HG03460 (cell line): ENCODE measurements at regions not wholly inside any gene's neighbourhood (a gene's known extent, or its start where the extent isn't known, plus 50 kb on each side); places are given as distances from the start of the nearest gene placed in this dataset.
"Not testable (repeated sequence)": the region's sequence is repeated elsewhere in the genome, so short reads cannot be mapped to it uniquely, and the experiment has no call there.

Experiments used
- ATAC-seq: cut with Tn5 transposase; IDR thresholded peaks from one replicate; pipeline ENCODE4 v1.9.1; 2021; ENCODE audit not compliant: unreplicated experiment

DNA sequence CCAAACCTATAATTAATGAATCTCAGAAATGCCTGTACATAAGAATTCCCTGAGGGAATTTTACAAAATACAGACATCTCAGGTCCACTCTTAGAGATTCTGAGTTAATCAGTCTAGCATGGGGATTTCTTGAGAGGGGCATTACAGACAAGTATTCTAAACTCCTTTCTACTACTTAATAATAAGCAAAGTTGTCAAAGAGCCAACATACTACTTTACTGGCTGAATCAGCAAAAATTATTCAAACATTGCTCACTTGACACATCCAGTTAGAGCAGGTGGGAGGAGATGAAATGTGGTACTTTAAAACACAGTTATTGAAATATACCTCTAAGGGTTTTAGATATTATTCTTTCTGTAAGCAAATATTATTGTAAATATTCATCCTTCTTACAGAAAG is 1164.7 kb downstream of the CDY2B start:
- no peak for ATAC-seq

DNA sequence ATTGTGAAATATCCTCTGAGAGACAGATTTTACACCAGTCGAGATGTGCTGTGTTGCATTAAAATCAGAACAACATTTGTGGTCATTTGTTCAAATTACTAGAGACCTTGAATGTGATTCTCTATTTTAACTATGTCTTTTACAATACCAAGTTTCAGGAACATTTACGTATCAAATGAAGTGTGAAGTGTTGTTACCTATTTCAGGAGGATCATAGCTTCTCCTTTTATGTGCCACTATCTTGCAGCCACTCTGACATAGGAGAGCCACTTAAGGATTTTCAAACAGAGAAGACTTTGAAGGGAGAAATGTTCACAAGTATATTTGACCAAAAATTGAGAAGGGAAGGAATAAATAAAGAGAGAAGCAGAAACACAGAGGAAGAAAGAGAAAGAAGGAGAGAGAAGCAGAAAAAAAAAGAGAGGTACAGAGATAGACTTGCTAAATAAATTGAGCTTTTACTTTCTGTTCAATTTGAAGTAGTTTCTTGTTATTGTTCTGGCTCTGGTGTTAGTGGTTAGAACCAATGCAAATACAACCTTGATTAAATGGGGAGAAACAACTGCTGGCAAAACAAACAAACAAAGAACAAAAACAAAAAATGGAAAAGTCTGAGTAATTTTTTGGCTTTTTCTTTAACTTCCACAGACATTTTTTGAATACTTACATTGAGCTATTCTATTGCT is 1206.8 kb downstream of the CDY2B start:
- ATAC-seq = no peak

DNA sequence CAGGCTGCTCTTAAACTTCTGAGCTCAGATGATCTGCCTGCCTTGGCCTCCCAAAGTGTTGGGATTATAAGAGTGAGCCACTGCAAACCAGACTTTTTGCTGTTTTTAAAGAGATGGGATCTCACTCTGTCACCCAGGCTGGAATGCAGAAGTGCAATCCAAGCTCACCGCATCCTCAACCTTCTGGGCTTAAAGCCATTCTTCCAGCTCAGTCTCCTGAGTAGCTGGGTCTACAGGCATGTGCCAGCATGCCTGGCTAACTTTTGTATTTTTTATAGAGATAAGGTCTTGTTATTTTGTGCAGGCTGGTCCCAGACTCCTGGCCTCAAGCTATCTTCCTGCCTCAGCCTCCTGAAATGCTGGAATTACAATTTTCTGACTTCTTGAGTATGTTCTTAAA is 1211.6 kb downstream of the CDY2B start:
- ATAC-seq = no peak

DNA sequence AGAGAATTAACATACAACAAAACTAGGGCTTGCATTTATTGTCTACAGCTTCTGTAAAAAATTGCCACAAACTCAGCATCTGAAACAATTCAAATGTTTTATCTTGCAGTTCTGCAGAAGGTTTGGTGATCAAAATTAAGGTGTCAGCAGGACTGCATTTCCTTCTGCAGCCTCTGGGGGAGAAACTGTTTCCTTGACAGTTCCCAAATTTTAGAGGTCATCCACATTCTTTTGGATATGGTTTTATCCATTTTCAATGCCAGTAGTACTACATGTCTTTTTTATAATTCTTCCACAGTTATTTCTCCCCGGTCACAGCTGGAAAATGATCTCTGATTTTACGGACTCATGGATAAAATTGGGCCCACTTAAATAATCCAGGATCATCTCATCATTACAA is 1217.3 kb downstream of the CDY2B start:
- ATAC-seq = no peak

DNA sequence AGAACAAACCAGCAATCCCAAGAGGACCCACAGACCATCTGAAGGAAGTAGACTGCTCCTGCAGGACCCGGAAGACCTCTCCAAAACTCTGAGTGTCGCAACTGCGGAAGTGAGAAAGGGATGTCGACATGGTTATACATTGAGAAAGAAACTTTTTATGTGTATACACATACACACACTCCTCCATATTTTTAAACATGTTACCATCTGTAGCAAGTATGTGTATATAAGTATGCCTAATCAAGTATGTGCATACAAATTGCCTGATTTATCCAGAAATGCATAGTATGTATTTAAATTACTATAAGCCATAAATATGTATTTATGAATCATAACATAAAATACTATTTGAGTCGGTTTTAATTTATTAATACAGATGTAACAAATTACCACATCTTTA is 1220.7 kb downstream of the CDY2B start:
- ATAC-seq = no peak

DNA sequence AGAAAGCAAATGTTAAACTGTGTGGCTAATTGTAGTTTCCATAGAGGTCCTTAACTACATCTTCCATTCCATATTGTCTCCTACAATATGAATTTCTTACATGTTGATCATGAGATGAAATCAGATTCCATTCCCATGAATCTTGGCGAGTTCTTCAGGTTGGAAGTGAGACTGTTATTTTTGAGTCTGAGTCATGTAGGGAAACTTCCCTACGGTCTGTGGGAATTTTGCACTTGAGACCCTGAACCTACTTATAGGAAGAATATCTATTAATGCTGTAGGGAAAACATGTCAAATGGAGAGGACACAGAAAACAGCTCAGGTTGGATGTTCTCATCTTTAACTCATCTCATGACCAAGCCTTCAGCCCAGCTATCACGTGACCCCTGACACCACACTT is 1226.0 kb downstream of the CDY2B start:
- ATAC-seq = no peak

DNA sequence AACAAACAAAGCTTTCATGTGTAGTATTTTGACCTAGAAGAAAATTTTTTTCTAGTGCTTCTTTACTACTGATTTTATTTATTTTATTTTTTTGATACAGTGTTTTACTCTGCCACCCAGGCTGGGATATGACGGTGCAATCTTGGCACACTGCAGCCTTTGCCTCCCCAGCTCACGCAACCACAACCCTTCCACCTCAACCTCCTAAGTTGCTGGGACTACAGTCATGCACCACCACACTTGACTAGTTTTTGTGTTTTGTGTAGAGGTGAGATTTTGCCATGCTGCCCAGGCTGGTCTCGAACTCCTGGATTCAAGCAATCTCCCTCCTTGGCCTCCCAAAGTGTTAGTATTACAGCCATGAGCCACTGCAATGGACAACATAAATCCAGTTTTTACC is 1234.0 kb downstream of the CDY2B start:
- ATAC-seq = no peak

DNA sequence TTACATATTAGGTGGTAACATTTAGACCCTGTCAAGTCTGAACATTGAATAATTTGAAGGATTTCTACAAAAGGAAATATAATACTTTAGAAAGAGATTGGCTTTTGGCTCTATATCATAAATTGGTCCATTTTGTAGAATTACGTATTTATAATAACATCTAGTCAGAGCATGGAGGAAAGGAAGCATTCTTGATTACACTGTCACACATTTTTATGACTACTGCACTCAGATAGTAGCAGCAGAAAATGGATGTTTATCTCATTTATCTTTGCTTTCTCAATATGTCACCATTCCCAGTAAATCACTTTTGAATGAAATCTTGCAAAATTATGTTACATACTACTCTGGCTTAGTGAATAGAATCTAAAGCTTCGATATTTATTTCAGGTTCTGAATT is 1234.6 kb downstream of the CDY2B start:
- ATAC-seq = no peak

DNA sequence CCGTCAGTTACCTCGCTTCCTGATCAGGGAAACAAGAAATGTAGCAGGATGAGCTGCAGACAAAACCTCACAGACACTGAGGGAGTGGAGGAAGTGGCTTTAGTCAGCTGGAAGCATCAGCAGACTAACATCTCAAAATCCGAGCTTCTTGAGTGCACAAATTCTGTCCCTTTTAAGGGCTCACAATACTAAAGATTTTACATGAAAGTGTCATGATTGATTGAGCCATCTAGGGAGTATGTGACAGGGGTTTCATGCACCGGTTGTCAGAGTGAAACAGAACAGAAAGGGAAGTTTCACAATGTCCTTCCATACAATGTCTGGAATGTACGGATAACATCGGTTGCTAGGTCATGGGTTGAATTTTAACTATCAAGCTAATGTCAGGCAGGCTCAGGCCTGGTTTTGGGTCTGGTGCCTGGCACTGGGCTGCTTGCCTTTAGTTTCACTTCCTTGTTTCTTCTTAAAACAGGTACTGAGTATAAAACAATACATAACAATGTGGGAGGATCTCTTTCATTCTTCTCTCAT is 1235.7 kb downstream of the CDY2B start:
- peak; percentile 48 for ATAC-seq

DNA sequence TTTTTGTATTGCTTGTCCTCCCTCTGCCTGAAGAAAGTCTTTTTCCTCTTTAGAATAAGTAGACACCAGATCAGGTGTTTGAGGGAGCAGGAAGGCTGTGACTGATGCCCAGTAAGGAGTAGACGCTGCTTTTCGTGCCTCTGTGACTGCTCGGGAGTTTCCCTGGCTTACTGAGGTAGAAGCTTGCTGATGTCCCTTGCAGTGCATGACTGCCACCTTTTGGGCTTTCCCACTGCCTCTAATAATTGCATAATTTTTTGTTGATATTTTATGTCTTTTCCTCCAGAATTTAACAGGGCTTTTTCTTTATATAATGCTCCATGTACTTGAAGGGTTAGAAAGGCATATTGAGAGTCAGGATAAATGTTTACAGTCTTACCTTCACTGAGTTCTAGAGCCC is 1240.2 kb downstream of the CDY2B start:
- ATAC-seq = no peak

DNA sequence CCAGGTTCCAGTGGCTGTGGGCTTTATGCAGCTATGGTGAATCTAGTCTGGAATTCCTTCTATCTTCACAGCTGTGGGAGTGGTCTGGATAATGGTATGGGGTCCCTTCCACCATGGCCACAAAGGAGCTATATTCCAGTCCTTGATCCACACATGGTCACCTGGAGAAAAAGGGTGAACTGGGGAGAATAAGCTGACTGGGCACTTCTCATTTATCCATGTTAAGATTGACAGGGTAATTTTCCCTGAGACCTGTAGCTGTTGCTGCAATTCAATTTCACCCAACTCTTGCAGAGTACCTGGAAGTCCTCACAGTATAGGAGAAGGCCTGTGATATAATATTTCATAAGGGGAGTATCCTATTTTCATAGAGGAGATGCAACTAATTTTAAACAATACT is 1241.3 kb downstream of the CDY2B start:
- not testable (repeated sequence) for ATAC-seq

DNA sequence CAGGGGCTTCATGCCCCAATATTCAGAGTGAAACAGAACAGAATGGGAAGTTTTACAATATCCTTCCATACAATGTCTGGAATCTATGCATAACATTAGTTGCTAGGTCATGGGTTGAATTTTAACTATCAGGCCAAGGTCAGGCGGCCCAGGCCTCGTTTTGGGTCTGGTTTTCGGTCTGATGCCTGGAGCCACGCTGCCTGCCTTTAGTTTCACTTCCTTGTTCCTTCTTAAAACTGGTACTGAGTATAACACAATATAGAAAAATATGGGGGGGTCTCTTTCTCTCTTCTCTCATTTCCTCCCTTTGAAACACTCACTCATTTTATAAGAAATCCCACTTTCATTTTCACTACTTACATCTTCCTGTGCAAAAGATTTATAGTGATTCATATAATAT is 1243.8 kb downstream of the CDY2B start:
- peak; percentile 99 for ATAC-seq

DNA sequence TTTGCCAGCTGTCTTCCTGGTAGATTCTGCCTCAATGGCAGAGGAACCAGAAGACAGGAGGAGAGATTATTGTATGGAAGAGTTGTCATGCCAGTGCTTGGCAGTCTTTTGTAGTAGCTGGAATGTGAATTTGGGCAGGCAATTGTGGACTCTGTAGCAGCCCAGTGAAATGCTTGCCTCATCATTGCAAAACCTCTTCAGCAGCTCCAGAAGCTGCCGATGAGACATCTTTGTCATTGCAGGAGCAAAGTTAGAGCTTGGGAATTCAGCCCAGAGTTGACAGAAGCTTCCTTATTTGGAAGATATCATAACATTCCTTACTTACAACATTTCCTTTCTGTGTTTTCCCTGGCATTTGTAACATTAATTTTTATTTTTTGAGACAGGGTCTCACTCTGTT is 1250.9 kb downstream of the CDY2B start:
- no peak for ATAC-seq

DNA sequence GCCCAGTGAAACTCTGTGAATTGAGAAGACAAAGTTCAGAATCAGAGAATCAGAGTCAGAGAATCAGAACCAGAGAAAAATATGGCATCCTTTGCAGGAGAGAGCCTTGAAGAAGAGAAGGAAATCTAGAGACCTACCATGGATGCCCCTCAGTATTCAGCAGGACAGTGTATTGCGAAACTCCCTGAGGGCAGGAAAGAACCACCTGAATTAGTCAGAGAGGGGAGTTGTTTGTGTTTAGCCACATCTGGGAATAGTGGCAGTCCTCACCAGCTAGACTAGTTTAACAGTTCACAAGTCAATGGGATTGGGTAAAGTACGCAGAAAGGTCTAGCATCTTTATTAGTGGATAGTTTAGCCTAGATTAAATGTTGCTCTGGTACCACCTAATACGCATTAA is 1252.9 kb downstream of the CDY2B start:
- ATAC-seq = no peak

DNA sequence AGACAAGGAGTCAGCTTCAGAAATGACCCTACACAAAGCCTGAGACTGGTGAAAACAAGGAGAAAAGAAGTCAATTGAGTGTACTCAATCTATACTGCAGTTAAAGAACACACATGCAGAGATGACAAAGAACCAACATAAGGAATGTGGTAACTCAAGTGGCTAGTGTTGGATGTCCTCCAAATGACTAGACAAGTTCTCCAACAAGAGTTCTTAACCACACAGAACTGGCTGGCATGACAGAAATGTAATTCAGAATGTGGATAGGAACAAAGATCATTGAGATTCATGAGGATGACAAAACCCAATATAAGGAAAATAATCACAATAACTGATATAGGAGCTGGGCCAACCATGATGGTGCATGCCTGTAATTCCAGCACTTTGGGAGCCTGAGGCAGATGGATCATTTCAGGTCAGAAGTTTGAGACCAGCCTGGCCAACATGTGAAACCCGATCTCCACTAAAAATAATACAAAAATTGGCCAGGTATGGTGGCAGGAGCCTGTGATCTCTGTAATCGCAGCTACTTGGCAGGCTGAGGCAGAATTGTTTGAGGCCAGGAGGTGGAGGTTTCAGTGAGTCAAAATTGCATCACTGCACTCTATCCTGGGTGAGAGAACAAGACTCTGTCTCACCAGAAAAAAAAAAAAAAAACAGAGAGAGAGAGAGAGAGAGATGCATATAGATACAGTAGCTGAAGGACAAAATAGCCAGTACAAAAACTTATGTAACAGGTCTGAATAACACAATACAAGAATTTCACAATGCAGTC is 1263.6 kb downstream of the CDY2B start:
- no peak for ATAC-seq

DNA sequence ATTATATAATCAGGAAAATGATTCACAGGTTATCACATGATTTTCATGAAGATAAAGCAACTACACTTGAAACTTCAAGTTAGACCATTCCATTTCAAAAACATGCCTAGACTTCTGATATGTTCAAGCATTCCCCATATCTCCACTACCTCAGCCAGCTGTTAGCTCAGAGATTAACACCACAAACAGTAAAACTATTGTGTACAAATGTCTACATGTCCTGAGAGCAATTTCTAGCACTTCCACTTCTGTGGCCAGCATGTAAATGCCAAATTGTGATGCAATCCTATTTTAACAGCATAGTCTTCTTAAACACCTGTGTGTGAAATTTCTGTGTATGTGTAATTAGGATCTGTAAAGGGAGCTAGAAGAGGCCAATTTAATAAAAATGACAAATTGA is 1271.3 kb downstream of the CDY2B start:
- no peak for ATAC-seq

DNA sequence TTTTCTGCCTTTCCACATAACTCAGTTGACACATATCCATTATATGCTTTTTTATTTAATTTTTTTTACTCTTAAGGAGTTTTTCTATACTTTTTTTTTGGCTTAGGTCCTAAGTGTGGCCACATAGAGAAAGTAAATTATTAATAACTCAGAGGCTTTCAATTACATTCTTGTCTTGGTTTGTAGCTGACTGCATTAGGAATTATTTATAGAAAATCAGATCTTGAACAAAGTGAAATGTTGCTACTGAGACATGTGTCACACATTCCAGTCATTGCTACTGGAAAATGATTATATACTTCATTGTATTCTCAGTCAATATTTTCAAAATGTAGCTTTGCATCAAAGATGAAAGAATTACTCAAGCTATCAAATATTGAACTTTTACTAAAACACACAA is 1277.9 kb downstream of the CDY2B start:
- ATAC-seq = no peak

DNA sequence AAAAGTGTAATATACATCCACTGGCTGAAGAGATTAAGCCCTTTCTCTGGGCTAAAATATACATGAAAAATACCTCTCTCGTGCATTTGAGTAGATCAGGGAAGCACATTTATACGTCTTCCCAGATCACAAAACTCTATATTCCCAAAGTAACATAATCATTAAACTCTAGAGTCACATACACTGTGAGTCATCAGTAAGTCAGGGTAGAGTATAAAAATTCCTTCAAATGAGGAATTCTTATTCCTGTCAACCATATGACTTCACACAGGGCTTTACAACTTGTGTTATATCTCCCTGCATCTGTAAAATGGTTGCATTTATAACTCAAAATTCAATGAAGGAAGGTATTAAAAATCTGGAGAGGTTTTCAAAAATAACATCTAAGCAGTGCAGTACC is 1278.4 kb downstream of the CDY2B start:
- no peak for ATAC-seq

DNA sequence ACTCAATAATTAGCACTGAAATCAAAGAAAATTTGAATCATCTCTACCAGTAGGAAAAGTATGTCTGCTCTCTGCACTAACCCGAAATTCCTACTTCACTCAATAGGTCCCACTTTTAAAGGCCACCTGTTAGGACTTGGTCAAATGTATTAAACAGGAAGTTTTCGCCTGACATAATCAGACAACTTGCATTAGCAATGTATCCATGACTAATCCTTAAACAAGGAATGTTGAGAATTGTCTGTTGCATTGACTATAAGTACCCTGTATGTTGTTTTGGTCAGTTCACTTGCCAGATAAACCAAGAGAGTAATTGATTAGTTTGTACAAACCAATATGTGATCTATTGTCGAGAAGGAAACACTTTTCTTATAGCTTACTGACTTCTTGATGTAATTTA is 1308.0 kb downstream of the CDY2B start:
- no peak for ATAC-seq

DNA sequence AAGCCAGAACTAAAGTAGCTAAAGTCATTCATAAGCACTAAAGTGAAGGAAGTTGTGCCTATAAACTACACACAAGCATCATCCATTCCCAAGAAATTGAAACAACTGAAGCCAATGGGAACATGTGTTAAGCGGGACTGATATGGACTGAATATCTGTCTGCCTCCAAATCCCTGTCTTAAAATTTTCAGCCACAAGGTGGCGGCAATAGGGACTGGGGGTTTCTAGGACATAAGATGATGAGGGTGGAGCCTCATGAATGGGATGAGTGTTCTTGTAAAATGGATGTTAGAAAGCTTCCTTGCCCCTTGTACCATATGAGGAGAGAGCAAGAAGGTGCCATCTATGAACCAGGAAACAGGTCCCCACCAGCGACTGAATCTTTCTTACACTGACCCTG is 1317.5 kb downstream of the CDY2B start:
- ATAC-seq = no peak

DNA sequence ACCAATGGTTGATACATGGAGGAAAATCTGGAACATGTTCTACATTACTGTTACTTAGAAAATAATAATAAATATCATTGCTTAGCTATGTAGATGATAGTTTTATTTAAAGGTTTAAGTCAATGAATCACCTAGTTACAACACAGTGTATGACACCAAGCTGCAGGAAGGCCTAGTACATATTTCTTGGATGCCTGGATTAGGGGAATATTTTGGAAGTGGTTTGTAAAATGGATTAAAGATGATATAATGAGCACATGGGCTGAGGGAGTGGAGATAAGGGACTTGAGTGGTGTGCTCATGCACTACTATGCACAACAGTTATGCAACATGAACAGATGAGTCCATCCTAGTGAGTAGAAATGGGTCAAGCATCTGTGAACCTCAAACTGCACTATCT is 1358.0 kb downstream of the CDY2B start:
- no peak for ATAC-seq

DNA sequence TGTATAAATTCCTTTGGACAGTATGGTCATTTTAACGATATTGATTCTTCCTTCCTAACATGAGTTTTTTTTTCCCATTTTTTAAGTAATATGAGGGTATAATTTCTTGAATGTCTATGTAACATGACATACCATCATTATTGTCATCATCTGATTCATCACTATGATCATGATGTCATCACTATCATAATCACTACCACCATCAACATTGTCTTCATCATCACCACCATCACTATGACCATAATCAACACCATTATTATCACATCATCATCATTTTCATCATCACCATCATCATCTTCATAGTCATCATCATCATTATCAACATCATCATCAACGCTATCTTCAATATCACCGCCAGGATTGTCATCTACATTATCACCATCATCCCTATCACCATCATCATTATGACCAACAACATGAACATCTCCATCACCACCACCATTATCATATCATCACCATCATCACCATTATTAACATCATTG is 1377.2 kb downstream of the CDY2B start:
- ATAC-seq = no peak
